Stimulated activated CD4-positive, alpha-beta T cell treated with anti-CD3 and anti-CD28 coated beads, TNF-alpha, amount 100 ng/mL, for 4 hours (primary cell): ENCODE measurements at regions not wholly inside any gene's neighbourhood (a gene's known extent, or its start where the extent isn't known, plus 50 kb on each side); places are given as distances from the start of the nearest gene placed in this dataset.

Experiments
- DNase-seq, 3 experiments: peaks; one replicate each; pipeline ENCODE4 v3.0.0-alpha.2; 2020; ENCODE audit warnings: low read depth in 3 of 3

- DNase-seq = no peak
These were observed 281.6 kb upstream of the SEMA6A start for GRCh38 chr5:116856271-116856670.

GRCh38 chr5:116853992-116854391 lies 279.4 kb upstream of the SEMA6A start:
- DNase-seq = no peak

DNA sequence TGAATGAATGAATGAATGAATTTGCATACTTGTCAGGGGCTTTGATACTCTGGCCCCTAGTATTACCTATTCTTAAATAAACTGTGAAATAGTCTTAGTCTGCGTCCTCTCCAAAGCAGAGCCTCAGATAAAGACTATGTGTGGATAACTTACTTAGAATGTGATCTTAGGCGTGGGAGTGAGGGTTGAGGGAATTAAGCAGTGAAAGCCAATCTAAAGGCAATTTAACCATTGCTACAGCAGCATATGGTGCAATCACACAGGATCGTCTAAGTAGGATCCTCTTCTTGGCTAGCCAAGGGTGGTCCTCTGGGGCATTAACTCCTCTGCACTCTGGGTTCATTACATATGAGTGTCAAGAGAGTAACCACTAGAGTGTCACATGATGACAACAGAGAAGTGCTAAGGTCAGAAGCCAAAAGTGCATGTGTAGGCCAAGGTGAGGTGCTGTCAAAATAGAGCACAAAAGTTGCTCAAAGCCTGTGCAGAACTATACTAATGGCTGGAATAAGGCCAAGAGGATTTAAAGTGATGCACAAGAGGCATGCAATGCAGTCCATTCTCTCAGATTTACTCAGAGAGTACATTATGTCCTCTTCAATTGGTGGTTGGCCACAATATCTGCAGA lies 274.4 kb upstream of the SEMA6A start:
- DNase-seq = no peak

GRCh38 chr5:116847960-116848359 lies 273.3 kb upstream of the SEMA6A start:
- DNase-seq = no peak

DNA sequence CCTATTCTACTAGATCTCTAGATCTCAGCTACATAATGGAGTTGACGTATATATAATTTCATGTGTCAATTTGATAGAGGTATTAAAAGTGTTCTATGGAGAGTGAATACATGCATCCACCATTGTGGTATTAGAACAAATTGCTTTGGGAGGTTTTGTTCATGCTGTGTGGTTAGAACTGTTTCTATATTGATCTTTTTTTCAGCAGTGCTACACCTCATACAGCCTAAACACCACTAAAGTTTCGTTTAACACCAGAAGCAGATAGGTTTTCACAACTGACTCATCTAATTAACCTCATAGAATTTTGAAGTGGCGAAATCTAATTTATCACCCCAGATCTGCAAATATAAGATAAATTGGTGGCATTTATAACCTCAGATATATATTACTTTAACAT lies 269.4 kb upstream of the SEMA6A start:
- DNase-seq = no peak

DNA sequence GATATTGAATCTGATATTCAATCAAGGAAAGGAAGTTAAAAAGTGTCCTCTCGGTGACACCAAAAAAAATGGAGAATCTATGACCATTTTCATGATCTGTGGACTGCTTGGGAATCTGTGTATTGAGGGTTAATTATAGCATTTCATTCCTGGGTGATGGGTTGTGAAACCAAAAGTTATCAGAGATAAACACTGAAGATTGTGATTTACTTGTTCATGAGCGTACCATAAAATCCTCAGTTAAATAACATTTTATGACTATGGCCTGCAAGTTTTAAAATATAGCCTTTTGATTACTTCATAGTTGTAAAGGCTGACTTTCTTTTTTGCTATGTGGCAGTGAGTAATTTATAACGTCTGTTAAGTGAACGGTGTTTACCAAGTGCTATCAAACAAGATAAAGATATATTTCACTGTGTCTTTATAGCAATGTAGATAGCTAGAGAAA lies 267.9 kb upstream of the SEMA6A start:
- DNase-seq = no peak

- DNase-seq = no peak
These were observed 267.1 kb upstream of the SEMA6A start for GRCh38 chr5:116841734-116842133.

- DNase-seq = no peak
These were observed 263.5 kb upstream of the SEMA6A start for GRCh38 chr5:116838011-116838536.

- no peak for DNase-seq
These were observed 260.3 kb upstream of the SEMA6A start for GRCh38 chr5:116834796-116835515.

DNA sequence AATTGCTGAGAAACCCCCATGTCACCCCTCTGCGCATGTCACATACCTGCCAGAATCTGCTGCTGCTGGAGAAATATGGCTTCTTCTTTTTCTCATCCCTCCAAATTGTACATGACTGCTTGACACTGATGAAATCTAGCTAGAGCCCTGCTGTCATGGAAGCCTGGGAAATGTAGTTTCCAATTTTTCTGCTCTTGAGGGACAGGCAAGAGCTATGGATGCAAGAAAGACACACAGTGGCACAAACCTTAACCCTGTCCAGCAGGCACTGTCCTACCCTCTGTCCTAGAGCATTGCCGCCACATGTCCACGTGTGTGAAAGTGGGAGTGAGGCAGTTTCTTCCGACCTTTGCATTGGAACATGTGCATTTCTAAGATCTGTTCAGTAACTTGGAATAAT lies 255.5 kb upstream of the SEMA6A start:
- DNase-seq = no peak

DNA sequence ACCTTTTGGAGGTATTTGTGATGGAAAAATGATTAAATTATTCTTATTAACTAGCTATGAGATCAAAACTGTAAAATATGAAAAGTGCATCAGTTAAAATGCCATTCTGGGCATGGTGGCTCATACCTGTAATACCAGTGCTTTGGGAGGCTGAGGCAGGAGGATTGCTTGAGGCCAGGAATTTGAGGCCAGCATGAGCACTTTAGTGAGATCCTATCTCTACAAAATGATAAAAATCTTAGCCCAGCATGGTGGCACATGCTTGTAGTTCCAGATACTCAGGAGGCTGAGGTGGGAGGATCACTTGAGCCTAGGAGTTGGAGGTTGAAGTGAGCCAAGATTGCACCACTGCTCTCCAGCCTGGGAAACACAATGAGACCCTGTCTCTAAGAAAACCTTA lies 252.5 kb upstream of the SEMA6A start:
- DNase-seq = no peak

DNA sequence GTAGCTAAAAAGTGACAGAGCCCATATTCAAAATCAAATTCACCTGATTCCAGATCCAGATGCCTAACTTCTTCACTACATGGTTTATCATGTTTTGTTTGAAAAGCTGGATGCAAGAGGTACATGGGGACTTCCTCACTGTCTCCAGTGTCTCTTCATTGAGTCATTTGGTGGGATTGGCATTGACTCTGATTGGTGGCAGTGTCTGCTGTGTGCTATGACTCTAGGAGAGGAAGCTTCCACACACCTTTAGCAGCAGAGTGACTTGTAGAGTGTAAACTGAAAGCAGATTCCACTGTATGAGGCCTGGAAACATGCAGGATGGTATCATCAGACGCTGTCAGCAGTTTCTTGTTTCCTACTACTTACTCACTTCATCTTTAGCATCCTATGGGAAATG lies 250.9 kb upstream of the SEMA6A start:
- no peak for DNase-seq

- DNase-seq = no peak
These were observed 250.3 kb upstream of the SEMA6A start for GRCh38 chr5:116824751-116825438.

DNA sequence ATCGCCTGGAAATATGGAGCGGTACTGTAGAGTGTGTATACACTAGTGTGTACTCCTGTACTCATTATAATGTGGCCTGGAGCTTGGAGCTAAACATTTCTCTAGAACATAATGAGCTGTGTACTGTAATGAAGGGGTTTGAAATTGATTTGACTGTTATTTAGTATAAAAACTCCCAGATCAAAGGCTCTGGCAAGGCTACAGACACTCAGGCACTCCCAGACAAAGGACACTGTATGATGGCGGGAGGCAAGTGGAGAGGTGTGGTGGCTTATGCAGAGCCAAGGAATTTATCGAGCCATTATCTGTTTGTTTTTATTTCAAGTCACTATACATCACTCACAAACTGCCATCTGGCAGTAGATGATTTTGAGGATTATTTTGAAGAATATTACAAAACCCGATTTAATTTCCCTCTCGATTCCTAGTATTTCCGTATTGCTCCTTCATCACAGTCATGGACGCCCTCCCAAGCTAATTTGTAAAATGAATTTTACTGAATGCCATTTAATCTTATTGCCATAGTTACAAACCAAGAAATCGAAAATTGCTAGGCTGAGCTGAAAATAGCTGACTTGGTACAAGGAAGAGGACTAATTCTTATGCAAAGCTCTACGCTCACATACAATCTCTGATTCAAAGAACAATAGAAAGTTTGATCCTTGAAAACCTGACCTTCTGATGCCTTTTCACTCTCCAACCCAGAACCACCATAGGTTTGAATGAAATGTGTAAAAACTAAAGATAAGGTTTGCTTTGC lies 240.2 kb upstream of the SEMA6A start:
- no peak for DNase-seq

- no peak for DNase-seq
These were observed 239.3 kb upstream of the SEMA6A start for GRCh38 chr5:116813906-116814305.

GRCh38 chr5:116813356-116813755 lies 238.7 kb upstream of the SEMA6A start:
- DNase-seq = no peak

- no peak for DNase-seq
These were observed 236.3 kb upstream of the SEMA6A start for GRCh38 chr5:116810951-116811350.

DNA sequence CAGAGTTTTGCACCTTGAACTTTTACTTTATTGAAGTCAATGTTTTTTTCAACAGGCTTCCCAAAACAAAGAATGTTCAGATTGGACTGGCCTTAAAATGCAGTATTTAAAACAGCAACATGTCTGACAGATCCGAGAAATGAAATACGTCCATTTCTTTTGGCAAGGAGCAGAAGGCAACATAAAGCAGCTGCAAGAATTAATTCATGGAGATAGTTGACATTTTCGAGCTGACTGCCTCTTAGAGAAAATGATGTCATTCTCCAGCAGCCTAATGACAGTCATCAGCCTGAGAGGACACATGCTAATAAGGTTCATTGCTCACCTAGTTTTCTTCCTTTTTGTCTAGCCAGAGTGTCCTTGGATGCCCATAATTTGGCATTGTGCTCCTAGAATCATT lies 232.2 kb upstream of the SEMA6A start:
- no peak for DNase-seq

DNA sequence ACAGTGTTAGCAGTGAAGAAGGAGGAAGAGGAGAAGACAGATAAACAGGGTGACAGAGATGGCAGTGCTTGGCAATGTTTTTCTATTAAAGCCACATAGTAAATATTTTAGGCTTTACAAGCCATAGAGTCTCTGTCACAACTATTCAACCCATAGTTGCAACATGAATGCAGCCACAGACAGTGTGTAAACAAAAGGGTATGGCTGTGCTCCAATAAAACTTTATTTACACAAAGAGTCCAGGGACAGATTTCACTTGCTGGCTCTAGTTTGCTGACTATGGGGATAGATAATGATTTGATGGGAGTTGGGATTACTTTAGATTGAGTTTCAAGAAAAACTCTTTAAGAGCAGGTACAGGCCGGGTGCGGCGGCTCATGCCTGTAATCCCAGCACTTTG lies 224.8 kb upstream of the SEMA6A start:
- DNase-seq = no peak

DNA sequence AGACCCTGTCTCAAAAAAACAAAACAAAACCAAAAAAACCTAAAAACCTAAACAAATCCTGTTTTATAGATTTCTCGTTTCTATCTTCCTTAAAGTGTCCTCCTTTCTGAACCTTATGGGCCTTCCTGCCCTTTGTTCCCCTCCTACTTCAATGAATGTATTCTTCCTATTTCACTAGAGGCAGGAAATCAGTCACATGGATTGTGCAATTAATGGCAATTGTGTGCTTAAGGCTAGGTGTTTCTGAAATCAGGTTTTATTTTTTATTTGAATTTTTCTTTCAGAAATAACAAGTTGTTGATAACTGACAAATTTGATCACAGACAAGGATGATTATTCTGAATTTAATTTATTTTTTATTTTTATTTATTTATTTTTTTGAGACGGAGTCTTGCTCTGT lies 220.6 kb upstream of the SEMA6A start:
- DNase-seq = no peak

- no peak for DNase-seq
These were observed 214.9 kb upstream of the SEMA6A start for GRCh38 chr5:116789522-116789921.

DNA sequence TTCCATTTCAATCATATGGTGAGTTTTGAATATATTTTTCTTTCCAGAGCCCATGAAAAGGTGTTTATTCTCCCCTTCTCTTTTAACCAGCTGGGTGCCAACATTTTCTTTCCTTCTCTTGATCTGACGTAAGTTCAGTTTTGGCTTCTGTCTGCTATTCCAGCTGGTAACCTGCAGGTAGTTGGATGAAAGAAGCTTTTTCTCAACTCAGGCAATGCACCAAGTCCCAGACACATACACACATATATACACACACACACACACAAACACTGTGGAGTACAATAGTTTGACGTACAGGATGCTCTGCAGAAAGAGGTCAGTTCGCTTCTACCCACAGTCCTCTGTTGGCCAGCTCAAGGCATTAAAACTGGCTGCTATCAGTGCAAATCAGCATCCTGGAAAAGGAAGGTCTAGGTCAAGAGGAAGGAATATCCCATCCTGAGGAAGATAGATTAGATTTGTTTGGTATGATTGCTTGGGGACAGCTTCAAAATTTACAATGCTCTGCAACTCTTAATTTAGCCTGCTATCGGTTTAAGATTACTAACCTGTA lies 214.3 kb upstream of the SEMA6A start:
- no peak for DNase-seq
